ENCODE measurements at regions not wholly inside any gene's neighbourhood (a gene's known extent, or its start where the extent isn't known, plus 50 kb on each side); places are given as distances from the start of the nearest gene placed in this dataset.

DNA sequence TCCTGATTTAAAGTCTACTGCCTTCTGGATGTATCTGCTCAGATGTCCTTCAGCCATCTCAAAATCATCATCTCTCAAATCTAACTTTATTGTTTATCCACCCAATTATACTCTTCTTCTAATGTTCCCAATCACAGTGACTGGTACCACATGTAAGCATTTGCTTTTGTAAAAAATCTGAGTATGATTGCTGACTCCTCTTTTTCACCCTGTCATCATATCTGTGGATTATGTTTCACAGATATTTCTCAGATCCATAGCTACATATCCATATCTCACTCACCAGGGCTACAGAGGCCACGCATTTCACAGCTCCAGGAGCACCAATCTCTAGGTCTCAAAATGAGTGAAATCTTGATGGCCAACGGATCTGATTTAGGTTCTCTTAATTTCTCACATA is 76.1 kb downstream of the DHRS2 start:
- TF ChIP-seq RCOR1 (IDR thresholded peaks at IDR 0.05; ENCODE audit: insufficient replicate concordance, low read length) (no peak), SMC3 (IDR thresholded peaks at IDR 0.05; ENCODE audit: low read depth, low read length) (no peak), POLR2A (IDR thresholded peaks at IDR 0.05; ENCODE audit: low read depth, low read length) (no peak), MAZ (IDR thresholded peaks at IDR 0.05; ENCODE audit: borderline replicate concordance, low read depth, low read length) (no peak), FOS (IDR thresholded peaks at IDR 0.05; ENCODE audit: low read depth, low read length) (no peak), MXI1 (IDR thresholded peaks at IDR 0.05; ENCODE audit: borderline replicate concordance, low read depth, low read length) (no peak), RFX5 (IDR thresholded peaks at IDR 0.05; ENCODE audit: low read depth, low read length) (no peak)
- TF ChIP-seq, protein P1, sequence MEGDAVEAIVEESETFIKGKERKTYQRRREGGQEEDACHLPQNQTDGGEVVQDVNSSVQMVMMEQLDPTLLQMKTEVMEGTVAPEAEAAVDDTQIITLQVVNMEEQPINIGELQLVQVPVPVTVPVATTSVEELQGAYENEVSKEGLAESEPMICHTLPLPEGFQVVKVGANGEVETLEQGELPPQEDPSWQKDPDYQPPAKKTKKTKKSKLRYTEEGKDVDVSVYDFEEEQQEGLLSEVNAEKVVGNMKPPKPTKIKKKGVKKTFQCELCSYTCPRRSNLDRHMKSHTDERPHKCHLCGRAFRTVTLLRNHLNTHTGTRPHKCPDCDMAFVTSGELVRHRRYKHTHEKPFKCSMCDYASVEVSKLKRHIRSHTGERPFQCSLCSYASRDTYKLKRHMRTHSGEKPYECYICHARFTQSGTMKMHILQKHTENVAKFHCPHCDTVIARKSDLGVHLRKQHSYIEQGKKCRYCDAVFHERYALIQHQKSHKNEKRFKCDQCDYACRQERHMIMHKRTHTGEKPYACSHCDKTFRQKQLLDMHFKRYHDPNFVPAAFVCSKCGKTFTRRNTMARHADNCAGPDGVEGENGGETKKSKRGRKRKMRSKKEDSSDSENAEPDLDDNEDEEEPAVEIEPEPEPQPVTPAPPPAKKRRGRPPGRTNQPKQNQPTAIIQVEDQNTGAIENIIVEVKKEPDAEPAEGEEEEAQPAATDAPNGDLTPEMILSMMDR (conservative IDR thresholded peaks at IDR 0.05; ENCODE audit: low read depth, low read length), result no peak
- TF ChIP-seq, protein P2, sequence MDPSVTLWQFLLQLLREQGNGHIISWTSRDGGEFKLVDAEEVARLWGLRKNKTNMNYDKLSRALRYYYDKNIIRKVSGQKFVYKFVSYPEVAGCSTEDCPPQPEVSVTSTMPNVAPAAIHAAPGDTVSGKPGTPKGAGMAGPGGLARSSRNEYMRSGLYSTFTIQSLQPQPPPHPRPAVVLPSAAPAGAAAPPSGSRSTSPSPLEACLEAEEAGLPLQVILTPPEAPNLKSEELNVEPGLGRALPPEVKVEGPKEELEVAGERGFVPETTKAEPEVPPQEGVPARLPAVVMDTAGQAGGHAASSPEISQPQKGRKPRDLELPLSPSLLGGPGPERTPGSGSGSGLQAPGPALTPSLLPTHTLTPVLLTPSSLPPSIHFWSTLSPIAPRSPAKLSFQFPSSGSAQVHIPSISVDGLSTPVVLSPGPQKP (IDR thresholded peaks at IDR 0.05; ENCODE audit: borderline replicate concordance, low read depth, low read length), result no peak
- Histone ChIP-seq H3K56ac (ENCODE audit: extremely low read depth, insufficient read depth, low read length) (no peak overlapping the region), H3K79me1 (ENCODE audit: low read depth in 1 of 2, low read length in 2 of 2) (no peaks in the 10 kb centered on the region), H4K8ac (ENCODE audit: low read depth in 2 of 2, low read length in 2 of 2) (no peak overlapping the region), H4K5ac (ENCODE audit: low read depth, low read length) (no peak overlapping the region), H3K9ac (ENCODE audit: low read depth, low read length) (no peak overlapping the region), H4K91ac (ENCODE audit: insufficient read depth, low read depth, low read length) (no peak overlapping the region), H3K27ac (ENCODE audit: insufficient read depth, low read length) (no peak overlapping the region), H3K9me3 (ENCODE audit: control insufficient read depth, insufficient read depth, low read length) (peaks cover 2% of the 10 kb centered on the region; the same call in 1 of the 2 replicates), H2BK15ac (ENCODE audit: low read depth, low read length) (no peak overlapping the region), H3K4me1 (ENCODE audit: control insufficient read depth, insufficient read depth, low read length) (no peaks in the 10 kb centered on the region), H3K4ac (ENCODE audit: low read depth, low read length) (no peak overlapping the region), H2BK5ac (ENCODE audit: low read depth, low read length, poor library complexity, severe bottlenecking) (no peak overlapping the region), H4K20me1 (ENCODE audit: insufficient read depth, low read length) (no peaks in the 10 kb centered on the region), H3K9me1 (ENCODE audit: insufficient read depth, low read length) (no peaks in the 10 kb centered on the region), H2AFZ (replicated peaks; ENCODE audit: low read length, poor library complexity) (no peak overlapping the region), H3K4me2 (ENCODE audit: low read depth, low read length) (no peak overlapping the region), H3K27me3 (ENCODE audit: control insufficient read depth, insufficient read depth, low read length) (no peaks in the 10 kb centered on the region), H2AK9ac (replicated peaks; ENCODE audit: low read depth, low read length, poor library complexity) (no peak overlapping the region), H2BK20ac (ENCODE audit: low read depth, low read length) (no peak overlapping the region), H3K14ac (replicated peaks; ENCODE audit: low read depth, low read length) (no peak overlapping the region), H3K23ac (ENCODE audit: low read depth, low read length) (no peak overlapping the region), H3K18ac (ENCODE audit: low read depth, low read length) (no peak overlapping the region), H3K36me3 (ENCODE audit: control insufficient read depth, insufficient read depth, low read length) (no peaks in the 10 kb centered on the region), H2AK5ac (ENCODE audit: low read depth, low read length) (no peak overlapping the region), H3K4me3 (ENCODE audit: insufficient read depth, low read depth, low read length) (no peak overlapping the region), H2BK120ac (ENCODE audit: low read depth, low read length) (no peak overlapping the region)
- in situ Hi-C loops (cut with MboI; ENCODE audit: low sequenced_read_pairs) (no loop called here), dilution Hi-C loops (cut with HindIII; ENCODE audit: low sequenced_read_pairs, unreplicated experiment) (no loop called here), intact Hi-C loops (cut with micrococcal nuclease) (no loop called here)
- ChIA-PET POLR2A (ENCODE audit: unreplicated experiment) (no interaction called here), CTCF (no interaction called here)
- no TSS peak for BruUV-seq (replicated peaks)
- 18% methylated on average over 2 of the region's 2 CpGs; no CpG with 5 or more reads in 1 of the 2 experiments for WGBS, 2 experiments (ENCODE audit: extremely low coverage in 2 of 2, insufficient read length in 1 of 2)
- DNase-seq, result no peak
- ATAC-seq (ENCODE audit: low read depth), result no peak

All from IMR-90 (cell line).